NB4 (cell line): ENCODE measurements at regions not wholly inside any gene's neighbourhood (a gene's known extent, or its start where the extent isn't known, plus 50 kb on each side); places are given as distances from the start of the nearest gene placed in this dataset.

ENCODE experiments used
- CTCF ChIP-seq: IDR thresholded peaks from one replicate; pipeline ENCODE4 v1.5.1; 2012; ENCODE audit warnings: low read depth, low read length
- MYC ChIP-seq: IDR thresholded peaks from 2 replicates; pipeline ENCODE4 v1.6.1; 2011; ENCODE audit warnings: low read depth, low read length
- POLR2A ChIP-seq: IDR thresholded peaks from 2 replicates; pipeline ENCODE4 v1.6.1; 2011; ENCODE audit warnings: mild to moderate bottlenecking; ENCODE audit not compliant: insufficient read length; ENCODE audit errors: extremely low read depth
- TF ChIP-seq, protein P1 (sequence below): IDR thresholded peaks from 2 replicates; pipeline ENCODE4 v1.6.1; 2011; ENCODE audit warnings: low read depth, low read length

DNA sequence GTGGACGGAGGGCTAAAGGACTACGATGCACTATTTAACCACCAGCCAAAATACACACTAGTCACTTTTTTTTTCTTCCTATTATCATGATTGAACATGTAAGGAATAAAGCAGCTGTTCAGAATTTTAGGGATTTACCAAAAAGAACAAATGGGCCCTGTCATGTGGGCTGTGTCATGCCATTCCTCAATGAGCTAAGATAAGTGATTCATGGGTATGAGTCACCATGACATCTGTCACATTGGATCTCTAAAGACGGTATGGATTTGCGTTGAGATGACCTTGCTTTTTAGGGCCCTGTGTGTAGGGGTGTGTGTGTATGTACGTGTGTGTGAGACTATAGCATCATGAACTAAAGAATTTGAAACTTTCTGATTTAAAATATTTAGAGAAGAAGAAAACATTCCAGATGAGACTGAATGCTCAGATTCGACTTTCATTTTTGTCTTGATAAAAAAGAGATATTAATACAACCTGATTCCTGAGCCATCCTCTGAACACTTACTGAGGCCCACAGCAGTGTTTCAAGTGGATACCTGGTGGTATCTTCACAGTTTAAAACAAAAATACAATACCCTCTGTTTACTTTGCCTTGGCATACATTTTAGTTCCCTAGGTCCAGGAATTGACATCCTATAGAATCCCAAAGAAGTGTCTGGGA lies 246.1 kb upstream of the DUSP10 start:
- TF ChIP-seq CTCF = no peak
- no peak for TF ChIP-seq POLR2A
- TF ChIP-seq, protein P1, sequence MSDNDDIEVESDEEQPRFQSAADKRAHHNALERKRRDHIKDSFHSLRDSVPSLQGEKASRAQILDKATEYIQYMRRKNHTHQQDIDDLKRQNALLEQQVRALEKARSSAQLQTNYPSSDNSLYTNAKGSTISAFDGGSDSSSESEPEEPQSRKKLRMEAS = no peak
- TF ChIP-seq MYC = no peak
